DMS53 treated with DMSO at 0.1 percent for 48 hours (cell line): ENCODE measurements at regions not wholly inside any gene's neighbourhood (a gene's known extent, or its start where the extent isn't known, plus 50 kb on each side); places are given as distances from the start of the nearest gene placed in this dataset.
"Not testable (repeated sequence)": the region's sequence is repeated elsewhere in the genome, so short reads cannot be mapped to it uniquely, and the experiment has no call there.

ENCODE experiments used
- DNase-seq: peaks from one replicate; lab custom pipeline; 2025; ENCODE audit not compliant: unreplicated experiment; lab: John Stamatoyannopoulos, UW

DNA sequence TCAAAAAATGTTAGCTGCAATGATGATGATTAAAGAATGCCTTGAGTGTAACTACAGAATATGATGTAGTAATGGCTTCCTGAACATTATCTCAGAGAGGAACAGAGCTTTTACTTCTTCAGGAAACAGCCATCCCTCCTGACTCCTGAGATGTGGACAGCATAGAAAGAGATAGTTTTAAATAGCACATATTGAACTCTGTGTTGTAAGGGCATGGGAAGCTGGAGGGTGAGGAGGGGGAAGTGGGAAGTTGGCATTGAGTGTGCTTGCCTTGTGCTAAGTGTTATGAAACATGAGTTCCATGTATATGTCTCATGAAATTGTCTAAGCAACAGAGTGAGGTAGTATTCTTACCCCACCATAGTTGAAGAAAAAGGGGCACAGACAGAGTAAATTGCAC, 161.5 kb upstream of the SLC28A3 start:
- no peak for DNase-seq

DNA sequence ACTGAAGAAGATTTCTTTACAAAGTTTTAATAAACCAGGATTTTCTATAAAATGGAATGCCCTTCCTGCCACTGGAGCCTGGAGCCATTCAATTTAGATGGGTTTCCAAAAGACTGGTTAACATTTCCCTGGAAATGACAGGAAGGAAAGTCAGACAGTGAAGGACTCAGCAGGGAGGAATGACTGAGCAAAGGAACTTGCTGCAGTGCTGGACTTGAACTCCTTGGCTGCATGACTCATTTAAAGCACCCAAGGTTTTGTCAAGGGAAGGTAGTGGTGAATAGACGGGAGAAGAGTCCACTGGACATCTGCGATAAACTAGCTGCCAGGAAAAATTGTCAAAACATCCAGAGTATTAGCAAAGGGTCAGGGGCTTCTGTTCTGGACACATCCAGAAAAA, 163.8 kb upstream of the SLC28A3 start:
- no peak for DNase-seq

DNA sequence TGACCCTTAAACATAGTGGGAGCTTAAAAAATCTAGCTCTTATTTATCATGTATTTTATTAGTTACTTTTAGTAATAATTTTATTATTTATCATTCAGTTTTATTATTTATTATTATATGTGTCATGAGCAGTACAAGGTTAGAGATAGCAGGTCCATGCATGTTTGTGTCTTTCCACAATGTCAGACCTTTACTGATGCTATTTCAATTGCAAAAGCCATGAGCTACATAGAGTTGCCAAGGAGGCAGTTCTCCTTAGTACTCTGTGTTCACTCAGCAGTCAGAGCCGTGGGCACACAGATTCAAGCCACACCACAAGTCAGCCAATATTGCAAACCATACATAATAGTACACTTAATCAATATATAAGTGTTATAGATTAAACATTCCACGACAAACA, 157.9 kb upstream of the NTRK2 start:
- no peak for DNase-seq

DNA sequence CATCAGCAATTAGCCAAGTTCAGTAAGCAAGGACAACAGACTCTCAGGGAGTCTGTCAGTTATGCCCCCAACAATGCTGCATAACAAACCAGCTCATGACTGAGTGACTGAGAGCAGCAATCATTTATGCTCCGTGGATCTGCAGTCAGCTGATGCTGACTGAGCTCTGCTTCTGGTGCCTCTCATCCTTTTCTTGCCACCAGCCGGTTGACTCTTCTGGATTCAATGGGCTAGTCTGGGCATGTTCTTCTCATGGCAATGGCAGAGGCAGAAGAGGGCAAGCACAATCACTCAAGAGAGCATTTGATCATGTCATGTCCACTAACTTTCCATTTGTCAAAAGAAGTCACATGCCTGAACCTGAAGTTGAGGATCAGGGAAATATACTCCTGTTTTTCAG, 157.0 kb upstream of the NTRK2 start:
- DNase-seq, result no peak

DNA sequence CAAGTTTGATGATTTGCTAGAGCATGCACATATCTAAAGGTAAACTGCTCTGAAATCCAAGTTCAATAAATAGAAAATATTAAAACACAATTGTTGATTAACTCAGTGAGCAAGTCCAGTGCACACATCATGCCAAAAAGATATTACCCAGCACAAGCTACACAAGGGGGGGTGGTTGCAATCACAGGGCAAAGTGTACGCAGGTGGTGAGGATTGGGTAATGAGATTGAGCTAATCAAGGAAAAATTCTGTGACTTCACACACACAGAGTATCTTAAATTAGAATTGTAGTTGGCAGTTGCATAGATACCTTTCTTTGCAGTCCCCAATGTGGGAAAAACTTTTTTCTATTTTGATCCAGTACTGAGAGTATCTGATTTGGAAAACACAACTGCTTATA, 156.1 kb upstream of the NTRK2 start:
- no peak for DNase-seq

DNA sequence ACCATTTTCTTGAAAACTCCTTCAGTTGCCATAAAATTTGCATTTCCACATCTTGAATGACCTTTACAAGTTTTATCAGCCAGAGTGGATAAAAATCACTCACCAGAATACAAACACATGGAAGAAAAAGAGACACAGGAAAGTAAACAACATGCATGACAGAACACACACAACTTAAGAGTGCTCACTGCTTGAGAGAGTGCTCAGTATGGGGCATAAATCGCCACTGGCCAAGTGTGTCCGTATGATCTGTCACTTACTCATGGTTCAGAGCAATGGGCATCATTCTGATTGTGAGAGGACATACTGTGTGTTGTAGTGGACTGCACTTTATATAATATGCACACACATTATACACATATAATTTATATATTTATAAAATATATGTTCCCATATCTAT, 155.6 kb upstream of the NTRK2 start:
- DNase-seq, result no peak

DNA sequence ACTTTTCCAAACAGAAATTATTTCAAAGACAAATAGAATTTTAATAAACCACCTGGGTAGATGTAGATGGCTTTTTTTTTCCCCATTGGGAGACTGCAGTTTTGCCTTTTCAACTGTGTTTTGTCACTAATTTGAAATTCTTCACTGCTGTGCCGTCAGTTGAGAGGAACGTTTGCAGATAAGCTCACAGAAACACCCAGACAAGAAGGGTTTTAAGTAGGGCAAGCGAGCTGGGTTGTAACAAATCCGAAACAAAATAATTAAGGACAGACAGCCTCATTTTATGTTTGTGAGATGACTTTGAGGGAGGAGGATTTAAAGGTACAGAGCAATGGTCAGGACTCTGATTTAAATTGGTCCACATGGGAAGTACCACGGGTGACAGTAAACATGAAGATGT, 155.1 kb upstream of the NTRK2 start:
- no peak for DNase-seq

DNA sequence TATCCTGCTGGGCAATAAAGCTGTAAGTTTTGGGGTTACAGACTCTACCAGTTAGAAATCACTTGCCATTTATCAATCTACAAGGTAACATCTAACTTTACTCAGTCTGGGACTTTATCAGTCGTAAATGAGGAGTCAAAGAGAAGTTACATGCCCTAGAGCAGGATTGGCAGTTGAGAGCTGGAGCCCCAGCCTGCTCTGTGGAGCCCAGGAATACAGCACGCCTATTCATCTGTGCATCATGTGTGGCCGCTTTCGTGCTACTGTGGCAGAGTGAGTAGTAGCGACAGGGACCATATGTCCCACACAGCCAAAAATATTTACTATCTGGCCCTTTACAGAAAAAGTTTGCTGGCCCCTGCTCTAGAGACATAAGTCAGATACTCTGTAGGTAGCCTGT, 152.5 kb upstream of the NTRK2 start:
- DNase-seq, result no peak

DNA sequence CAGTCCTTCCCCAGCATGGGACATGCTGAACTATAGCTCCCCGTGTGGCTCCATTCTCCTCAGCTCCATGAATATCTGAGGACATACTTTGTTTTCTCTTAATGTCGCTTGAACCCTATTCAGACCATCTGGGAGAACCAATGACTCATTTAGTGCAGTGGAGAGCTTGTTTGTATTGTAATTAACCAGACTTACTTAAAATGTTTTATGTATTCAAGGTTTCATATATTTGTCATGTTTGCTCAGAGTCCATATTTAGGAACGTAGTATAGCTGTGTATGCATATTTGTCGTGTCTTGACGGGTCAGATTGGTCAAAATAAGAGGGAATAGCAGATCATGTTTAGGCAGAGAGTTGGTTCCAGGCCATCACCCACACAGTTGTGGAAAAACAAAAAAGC, 150.1 kb upstream of the NTRK2 start:
- DNase-seq, result no peak

DNA sequence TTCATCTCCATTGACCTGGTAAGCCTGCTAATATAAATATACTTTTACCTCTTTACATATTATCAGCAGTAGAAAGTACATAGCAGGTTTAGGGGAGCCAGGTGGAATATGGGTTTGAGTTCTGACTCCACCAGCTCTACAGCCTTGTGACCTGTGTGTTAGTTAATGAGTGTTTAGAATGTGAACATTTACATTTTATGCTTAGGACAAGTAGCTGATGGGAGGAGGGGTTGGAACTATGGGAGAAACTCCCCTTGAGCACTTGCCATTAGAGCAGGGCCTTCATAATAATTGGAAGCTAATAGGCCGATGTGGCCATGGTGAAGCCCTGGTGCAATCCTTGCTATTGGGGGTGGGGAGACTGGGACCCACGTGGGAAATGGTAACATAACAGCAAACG, 148.3 kb upstream of the NTRK2 start:
- DNase-seq, result no peak

DNA sequence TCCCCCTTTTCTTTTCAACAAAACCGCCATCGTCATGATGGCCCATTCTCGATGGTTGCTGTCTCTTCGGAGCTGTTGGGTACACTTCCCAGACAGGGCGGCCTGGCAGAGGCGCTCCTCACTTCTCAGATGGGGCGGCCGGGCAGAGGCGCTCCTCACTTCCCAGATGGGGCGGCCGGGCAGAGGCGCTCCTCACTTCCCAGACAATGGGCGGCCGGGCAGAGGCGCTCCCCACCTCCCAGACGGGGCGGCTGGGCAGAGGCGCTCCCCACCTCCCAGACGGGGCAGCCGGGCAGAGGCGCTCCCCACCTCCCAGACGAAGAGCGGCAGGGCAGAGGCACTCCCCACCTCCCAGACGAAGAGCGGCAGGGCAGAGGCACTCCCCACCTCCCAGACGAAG, 143.3 kb upstream of the NTRK2 start:
- not testable (repeated sequence) for DNase-seq

DNA sequence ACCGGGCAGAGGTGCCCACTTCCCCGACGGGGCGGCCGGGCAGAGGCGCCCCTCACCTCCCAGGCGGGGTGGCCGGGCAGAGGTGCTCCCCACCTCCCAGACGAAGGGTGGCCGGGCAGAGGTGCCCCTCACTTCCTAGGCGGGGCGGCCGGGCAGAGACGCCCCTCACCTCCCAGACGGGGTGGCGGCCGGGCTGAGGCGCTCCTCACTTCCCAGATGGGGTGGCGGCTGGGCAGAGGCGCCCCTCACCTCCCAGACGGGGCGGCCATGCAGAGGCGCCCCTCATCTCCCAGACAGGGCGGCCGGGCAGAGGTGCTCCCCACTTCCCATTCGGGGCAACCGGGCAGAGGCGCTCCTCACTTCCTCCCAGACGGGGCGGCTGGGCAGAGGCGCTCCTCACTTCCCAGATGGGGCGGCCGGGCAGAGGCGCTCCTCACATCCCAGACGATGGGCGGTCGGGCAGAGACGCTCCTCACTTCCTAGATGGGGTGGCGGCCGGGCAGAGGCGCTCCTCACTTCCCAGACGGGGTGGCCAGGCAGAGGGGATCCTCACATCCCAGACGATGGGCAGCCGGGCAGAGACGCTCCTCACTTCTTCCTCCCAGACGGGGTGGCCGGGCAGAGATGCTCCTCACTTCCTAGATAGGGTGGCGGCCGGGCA, 142.3 kb upstream of the NTRK2 start:
- not testable (repeated sequence) for DNase-seq

DNA sequence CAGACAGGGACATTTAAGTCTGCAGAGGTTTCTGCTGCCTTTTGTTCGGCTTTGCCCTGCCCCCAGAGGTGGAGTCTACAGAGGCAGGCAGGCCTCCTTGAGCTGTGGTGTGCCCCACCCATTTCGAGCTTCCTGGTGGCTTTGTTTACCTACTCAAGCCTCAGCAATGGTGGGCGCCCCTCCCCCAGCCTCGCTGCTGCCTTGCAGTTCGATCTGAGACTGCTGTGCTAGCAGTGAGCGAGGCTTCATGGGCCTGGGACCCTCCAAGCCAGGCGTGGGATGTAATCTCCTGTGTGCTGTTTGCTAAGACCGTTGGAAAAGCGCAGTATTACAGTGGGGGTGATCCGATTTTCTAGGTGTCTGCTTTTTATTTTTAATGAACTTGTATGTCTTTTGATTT, 133.6 kb upstream of the NTRK2 start:
- not testable (repeated sequence) for DNase-seq

DNA sequence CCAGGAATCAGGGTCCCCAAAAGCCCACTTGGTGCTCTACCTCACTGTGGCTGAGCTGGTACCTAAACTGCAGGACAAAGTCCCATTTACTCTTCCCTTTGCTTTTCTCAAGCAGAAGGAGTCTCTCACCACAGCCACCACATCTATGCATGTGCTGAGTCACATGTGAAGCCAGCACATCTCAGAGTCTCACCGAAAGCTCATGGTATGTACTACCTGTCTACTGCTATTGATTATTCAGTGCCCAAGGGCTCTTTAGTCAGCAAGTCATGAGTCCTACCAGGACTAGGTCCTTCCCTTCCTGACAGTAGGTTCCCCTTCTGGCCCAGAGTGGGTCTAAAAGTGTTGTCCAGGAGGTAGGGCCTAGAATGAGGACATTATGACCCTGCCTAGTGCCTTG, 130.7 kb upstream of the NTRK2 start:
- DNase-seq, result no peak

DNA sequence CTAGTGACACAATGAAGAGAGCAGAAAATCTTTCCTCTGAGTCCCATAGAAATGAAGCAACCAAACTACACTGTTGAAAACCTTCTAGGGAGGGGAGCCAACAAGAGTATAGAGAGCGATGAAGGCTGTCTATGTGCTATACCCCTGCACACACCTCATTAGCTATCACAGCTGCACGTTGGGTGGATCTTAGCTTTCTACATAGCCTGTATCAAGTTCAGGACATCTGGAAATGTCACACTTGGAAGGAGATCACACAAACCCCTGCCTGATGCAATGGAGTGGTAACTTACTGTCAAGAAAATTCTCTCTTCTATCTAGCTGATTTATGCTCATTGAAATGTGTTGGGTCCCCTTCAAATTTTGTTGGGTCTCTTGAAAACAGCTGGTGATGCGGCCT, 127.0 kb upstream of the NTRK2 start:
- no peak for DNase-seq

DNA sequence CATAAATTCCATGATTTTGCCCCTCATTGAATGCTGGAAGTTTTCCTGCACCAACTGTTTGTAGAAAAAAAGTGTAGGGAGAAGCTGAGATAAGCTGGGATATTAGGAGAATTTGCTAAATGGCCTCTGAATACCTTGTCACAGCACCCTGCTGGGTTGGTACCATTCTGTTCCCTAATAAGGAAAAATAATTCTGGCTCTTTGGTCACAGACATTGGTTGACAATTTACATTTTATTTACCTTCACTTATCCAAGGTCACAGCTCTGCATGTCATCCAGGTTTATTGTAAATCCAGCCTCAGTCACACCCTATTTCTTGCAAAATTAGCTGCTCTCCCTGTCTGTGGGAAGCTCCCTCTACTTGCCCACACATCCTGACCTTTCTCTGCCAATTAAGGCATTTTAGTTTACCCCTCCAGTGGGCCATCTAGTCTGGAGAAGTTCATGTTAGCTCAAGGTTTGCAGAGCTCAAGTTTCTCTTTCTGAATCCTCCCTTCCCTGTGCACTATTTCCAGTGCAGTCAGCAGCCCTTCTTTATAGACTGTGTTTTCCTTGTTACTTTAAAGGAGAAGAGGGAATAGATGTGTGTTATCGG, 115.4 kb upstream of the NTRK2 start:
- DNase-seq, result no peak

DNA sequence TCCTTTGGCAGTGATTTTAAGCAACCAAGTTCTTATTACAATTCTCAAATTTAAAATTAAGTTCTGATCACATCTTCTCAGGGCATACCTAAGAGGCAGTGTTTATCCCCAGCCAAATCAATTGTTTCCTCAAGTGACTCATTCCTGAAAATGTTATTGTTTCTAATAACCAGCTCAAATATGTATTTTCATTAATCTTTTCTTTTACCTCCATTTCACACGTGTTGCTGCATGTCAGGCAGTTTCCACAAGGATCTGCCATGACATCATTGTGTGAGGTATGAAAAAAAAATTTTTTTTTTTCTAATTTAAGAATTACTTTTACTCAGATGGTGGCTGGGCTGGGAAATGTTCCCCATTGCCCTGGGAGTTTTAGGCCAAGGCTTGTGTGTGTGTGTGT, 113.0 kb upstream of the NTRK2 start:
- no peak for DNase-seq

DNA sequence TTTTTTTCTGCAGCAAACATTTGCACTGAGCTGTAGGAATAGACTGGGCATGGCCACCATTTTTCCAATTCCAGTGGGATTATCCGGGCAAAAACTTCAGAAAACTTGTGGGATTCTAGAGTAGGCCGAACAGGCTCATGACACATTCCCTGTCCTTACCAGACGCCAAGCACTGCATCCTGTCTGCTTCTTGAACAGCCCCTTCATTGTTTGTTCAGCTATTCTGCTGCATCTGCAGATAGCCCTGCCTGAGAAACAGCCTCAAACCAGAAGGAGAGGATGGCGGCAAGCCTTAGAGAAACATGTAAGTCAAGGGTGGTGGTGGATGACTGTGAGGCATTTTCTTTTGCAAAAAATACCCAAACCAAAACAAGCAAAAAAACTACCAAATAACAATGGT, 111.8 kb upstream of the NTRK2 start:
- DNase-seq, result no peak

DNA sequence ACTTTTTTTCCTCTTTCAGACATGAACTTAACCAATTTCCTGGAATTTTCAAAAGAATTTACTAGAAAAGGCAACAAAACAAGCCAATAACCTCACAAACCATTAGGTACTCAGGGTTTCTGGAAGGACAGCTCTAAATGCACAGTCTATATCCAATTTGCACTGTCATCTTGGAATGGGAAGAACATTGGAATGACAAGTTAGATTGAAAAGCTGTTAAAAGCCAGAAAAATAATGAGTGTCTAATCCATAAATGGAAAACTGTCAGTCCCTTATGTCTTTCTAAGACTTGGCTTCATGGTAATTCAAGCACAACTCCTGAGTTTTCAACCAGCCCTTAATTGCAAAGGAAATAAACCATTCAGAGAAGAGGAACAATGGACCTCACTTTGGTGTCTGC, 105.8 kb upstream of the NTRK2 start:
- DNase-seq, result no peak

DNA sequence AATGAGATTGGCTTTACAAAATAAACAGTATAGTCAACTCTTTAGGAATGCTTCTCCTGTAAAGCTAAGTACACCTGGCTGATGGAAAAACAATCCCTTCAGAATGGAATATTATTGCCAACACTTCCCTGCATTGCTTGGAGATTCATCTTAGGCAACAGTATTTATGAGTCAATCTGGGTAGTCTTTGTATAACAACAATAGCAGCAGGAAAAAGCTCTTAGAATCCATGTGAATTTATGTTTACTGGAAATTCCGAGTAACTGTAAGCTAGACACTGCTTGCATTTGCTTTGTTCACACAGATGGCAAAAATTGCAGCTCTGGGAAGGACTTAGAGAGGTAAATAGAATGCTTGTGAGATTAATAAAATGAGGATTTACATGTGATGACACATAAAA, 101.7 kb upstream of the NTRK2 start:
- DNase-seq, result no peak

DNA sequence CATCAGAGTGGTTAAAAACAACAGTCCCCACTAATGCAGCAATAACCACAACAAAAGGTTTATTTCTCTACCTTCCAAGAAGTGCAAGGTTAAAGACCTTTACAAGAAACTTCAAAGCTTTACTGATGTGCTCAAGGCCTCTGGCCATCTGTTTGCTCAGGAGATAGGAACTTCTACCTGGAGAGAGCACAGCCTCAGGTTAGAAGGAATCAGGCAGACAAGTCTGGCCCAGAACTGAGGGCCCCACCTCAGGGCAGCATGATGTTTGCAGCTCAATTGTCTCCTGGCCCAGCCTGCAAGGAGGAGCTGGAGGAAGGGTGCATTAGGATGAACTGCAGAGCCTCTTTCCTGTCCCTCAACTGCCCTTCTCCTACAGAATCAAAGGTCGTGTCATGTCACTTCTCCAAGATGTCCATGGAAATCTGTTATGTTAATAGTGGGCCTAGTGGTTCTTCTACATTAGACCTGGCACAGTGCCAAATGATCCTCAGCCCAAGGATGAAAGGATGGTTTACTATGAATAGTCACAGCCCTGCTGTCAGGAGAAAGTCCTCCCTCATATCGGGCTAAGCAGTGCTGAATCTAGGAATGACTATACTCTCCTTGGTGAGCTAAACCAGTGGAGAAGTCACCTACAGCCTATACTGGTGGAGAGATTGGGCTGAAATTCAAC, 98.9 kb upstream of the NTRK2 start:
- DNase-seq, result no peak

DNA sequence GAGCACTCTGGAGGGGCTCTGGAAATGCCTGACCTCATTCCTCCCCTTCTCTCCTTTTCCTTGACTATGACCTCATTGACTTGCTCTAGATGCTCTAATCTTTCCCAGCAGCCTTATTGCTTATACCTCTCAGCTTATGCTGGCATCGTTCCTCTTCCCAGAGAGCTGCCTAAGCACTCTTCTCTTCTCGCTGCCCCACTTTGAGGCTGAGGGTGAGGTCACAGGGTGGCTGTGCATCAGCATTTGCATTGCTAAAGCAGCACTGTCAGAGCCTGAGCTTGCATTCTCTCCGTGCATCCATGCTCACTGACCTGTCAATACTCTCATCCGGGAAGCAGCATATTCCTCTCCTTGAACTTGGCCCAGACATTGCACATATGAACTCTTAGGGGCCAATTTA, 96.4 kb upstream of the NTRK2 start:
- no peak for DNase-seq

DNA sequence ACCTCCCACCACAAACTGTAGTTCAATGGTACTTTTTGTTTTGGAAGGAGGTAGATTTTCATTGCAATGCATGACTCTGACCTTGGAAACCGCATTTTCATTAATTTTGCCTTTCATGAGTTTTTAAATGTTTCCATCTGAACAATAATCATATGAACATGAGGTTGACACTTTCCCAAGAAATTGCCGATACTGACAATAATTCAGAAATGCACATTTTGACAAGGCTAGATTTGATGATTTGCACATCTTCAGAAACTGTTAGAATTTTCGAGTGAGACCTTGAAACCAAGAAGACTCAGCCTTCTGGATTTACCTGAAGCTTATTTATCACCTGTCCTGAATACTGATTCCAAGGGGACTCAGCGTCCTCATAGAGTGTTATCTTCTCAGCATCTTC, 93.8 kb upstream of the NTRK2 start:
- no peak for DNase-seq
